ENCODE measurements at regions not wholly inside any gene's neighbourhood (a gene's known extent, or its start where the extent isn't known, plus 50 kb on each side); places are given as distances from the start of the nearest gene placed in this dataset.

DNA sequence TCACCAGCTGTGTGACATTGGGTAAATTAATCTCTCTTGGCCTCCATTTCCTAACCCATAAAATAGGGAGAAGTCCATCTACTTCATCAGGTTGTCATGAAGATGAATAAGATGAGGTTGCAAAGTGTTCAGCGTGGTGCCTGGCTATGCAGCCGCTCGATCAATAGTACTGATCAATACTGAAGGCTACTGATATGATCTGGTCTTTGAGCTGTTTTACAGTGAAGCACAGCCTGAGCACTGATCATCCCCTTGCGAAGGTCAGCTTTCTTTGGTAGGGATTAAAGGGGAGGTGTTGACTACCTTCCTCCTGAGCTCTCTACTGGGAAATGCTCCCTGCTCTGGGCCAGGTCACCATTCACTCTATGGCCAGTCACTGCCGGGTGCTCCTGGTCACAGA is 108.4 kb upstream of the NOCT start:
- no TSS peak for BruUV-seq (replicated peaks)
- H3K4me1 ChIP-seq (ENCODE audit: insufficient read depth, low read length) = peaks cover 24% of the 10 kb centered on the region
- intact Hi-C loops (cut with micrococcal nuclease) = no loop called here
- H3K27me3 ChIP-seq (ENCODE audit: low read length) = no peaks in the 10 kb centered on the region
- no peak for DNase-seq
- H2AFZ ChIP-seq (ENCODE audit: low read length) = no peak overlapping the region
- no peaks in the 10 kb centered on the region for H4K20me1 ChIP-seq (ENCODE audit: low read length)
- no peak overlapping the region for H3K27ac ChIP-seq (ENCODE audit: low read length)
- ATAC-seq = no peak
- no peak overlapping the region for H3K4me3 ChIP-seq (ENCODE audit: low read length)
- H3K4me2 ChIP-seq (ENCODE audit: low read length) = no peak overlapping the region
- H3K9me2 ChIP-seq (replicated peaks; ENCODE audit: low read length) = no peaks in the 10 kb centered on the region
- H3F3A ChIP-seq (ENCODE audit: low read length, unreplicated experiment) = no peaks in the 10 kb centered on the region
- no peak overlapping the region for H3K9ac ChIP-seq (ENCODE audit: low read length)
- H3K79me2 ChIP-seq (ENCODE audit: low read length) = no peaks in the 10 kb centered on the region
- H3K9me3 ChIP-seq (ENCODE audit: low read length) = no peaks in the 10 kb centered on the region
- TF ChIP-seq, protein P1, sequence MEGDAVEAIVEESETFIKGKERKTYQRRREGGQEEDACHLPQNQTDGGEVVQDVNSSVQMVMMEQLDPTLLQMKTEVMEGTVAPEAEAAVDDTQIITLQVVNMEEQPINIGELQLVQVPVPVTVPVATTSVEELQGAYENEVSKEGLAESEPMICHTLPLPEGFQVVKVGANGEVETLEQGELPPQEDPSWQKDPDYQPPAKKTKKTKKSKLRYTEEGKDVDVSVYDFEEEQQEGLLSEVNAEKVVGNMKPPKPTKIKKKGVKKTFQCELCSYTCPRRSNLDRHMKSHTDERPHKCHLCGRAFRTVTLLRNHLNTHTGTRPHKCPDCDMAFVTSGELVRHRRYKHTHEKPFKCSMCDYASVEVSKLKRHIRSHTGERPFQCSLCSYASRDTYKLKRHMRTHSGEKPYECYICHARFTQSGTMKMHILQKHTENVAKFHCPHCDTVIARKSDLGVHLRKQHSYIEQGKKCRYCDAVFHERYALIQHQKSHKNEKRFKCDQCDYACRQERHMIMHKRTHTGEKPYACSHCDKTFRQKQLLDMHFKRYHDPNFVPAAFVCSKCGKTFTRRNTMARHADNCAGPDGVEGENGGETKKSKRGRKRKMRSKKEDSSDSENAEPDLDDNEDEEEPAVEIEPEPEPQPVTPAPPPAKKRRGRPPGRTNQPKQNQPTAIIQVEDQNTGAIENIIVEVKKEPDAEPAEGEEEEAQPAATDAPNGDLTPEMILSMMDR (conservative IDR thresholded peaks at IDR 0.05; ENCODE audit: low read depth, low read length) = no peak
- TF ChIP-seq EZH2phosphoT487 (IDR thresholded peaks at IDR 0.05; ENCODE audit: borderline replicate concordance, low read length) (no peak), EZH2 (IDR thresholded peaks at IDR 0.05; ENCODE audit: low read length, unreplicated experiment) (no peak)
- ChIA-PET POLR2A (ENCODE audit: unreplicated experiment) (no interaction called here), CTCF (no interaction called here)
- H3K36me3 ChIP-seq (ENCODE audit: low read depth, low read length) = no peaks in the 10 kb centered on the region

DNA sequence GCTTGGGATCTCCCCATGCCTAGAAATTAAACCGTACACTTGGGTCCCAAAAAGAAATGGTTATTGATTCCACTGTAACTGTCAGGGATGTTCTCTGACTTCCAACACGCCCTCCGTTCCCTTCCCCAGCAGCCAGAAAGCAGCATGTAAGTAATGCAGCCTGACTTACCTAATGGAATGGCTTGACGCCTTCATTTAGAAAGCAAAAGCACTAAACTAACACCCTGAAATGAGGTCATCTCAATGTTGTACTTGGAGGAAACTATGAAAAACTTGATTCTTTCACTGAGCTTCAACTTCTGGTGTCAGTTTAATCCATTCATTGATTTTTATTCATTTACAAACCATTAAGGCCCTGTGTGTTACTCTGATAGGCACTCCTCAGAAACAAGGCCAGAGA is 110.8 kb upstream of the NOCT start:
- H3K4me1 ChIP-seq (ENCODE audit: insufficient read depth, low read length) = peaks cover 2% of the 10 kb centered on the region; the same call in 1 of the 2 replicates
- ChIA-PET CTCF (no interaction called here), POLR2A (ENCODE audit: unreplicated experiment) (no interaction called here)
- BruUV-seq (replicated peaks) = no TSS peak
- no peak for DNase-seq
- H3K4me2 ChIP-seq (ENCODE audit: low read length) = no peak overlapping the region
- H3K79me2 ChIP-seq (ENCODE audit: low read length) = no peaks in the 10 kb centered on the region
- ATAC-seq = no peak
- no peak overlapping the region for H3K4me3 ChIP-seq (ENCODE audit: low read length)
- no peaks in the 10 kb centered on the region for H3K27me3 ChIP-seq (ENCODE audit: low read length)
- no peaks in the 10 kb centered on the region for H3K9me2 ChIP-seq (replicated peaks; ENCODE audit: low read length)
- no peaks in the 10 kb centered on the region for H3K9me3 ChIP-seq (ENCODE audit: low read length)
- no peaks in the 10 kb centered on the region for H3F3A ChIP-seq (ENCODE audit: low read length, unreplicated experiment)
- H4K20me1 ChIP-seq (ENCODE audit: low read length) = no peaks in the 10 kb centered on the region
- no peak overlapping the region for H3K9ac ChIP-seq (ENCODE audit: low read length)
- no peaks in the 10 kb centered on the region for H3K36me3 ChIP-seq (ENCODE audit: low read depth, low read length)
- intact Hi-C loops (cut with micrococcal nuclease) = no loop called here
- no peak overlapping the region for H3K27ac ChIP-seq (ENCODE audit: low read length)
- TF ChIP-seq, protein P1 (conservative IDR thresholded peaks at IDR 0.05; ENCODE audit: low read depth, low read length) = no peak
- TF ChIP-seq EZH2phosphoT487 (IDR thresholded peaks at IDR 0.05; ENCODE audit: borderline replicate concordance, low read length) (no peak), EZH2 (IDR thresholded peaks at IDR 0.05; ENCODE audit: low read length, unreplicated experiment) (no peak)
- H2AFZ ChIP-seq (ENCODE audit: low read length) = no peak overlapping the region

DNA sequence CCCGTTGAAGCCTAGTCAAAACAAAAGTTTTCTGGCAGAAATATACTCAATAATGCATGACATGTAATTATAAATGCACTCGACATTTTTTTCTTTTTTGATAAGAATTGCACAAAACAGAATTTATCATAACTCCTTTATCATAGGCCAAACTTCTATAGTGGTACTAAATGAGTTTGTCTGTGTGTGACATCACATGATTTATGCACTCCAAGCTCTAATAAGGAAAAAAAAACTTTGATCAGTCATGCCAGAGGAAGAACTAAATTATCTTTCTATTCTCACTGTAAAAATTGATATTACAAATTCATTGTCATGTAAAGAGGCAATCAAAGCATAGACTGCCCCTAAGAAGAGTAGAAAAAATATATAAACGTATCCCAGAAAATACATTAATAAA is 112.4 kb upstream of the NOCT start:
- POLR2A ChIA-PET (ENCODE audit: unreplicated experiment) = no interaction called here

More for the DNA sequence above, 112.4 kb upstream of the NOCT start:
- Histone ChIP-seq H3K4me3 (ENCODE audit: low read length) (no peak overlapping the region), H3K36me3 (ENCODE audit: low read depth, low read length) (no peaks in the 10 kb centered on the region), H3K9ac (ENCODE audit: low read length) (no peak overlapping the region), H3K79me2 (ENCODE audit: low read length) (no peaks in the 10 kb centered on the region), H4K20me1 (ENCODE audit: low read length) (no peaks in the 10 kb centered on the region), H3K9me3 (ENCODE audit: low read length) (no peaks in the 10 kb centered on the region), H3K9me2 (replicated peaks; ENCODE audit: low read length) (no peaks in the 10 kb centered on the region), H2AFZ (ENCODE audit: low read length) (no peak overlapping the region), H3K4me2 (ENCODE audit: low read length) (no peak overlapping the region), H3K4me1 (ENCODE audit: insufficient read depth, low read length) (peaks cover 6% of the 10 kb centered on the region), H3K27ac (ENCODE audit: low read length) (no peak overlapping the region), H3K27me3 (ENCODE audit: low read length) (no peaks in the 10 kb centered on the region), H3F3A (ENCODE audit: low read length, unreplicated experiment) (no peaks in the 10 kb centered on the region)
- ATAC-seq = no peak
- BruUV-seq (replicated peaks) = no TSS peak
- DNase-seq = no peak
- TF ChIP-seq EZH2 (IDR thresholded peaks at IDR 0.05; ENCODE audit: low read length, unreplicated experiment) = no peak
- TF ChIP-seq EZH2phosphoT487 (IDR thresholded peaks at IDR 0.05; ENCODE audit: borderline replicate concordance, low read length) = no peak
- CTCF ChIA-PET = no interaction called here
- intact Hi-C loops (cut with micrococcal nuclease) = no loop called here

Data from PC-3 (cell line).